ENCODE measurements at regions not wholly inside any gene's neighbourhood (a gene's known extent, or its start where the extent isn't known, plus 50 kb on each side); places are given as distances from the start of the nearest gene placed in this dataset.

DNA sequence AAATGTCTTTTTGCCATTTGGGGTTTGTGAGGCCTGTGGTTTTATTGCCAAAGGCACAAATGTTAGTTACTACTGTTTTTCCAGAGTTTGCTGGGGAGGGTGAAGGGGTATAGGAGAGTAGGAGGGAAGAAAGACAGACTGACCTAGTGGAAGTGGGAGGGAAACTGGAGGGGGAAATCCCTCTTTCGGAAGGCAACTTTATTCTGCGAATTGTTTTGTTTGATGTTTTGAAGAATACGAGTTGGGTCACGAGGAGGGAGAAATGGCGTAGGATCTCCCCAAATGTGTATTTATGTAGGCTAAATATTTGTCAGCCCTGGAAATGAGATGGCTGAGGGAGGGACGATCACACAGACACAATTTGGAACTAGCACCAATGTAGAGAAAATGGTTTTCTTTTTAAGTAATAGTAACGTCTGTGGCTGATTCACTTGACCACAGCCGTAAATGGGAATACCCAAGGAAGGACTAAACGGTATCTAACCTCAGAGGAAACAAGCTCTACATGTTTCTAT, 172.3 kb downstream of the ICOS start:
- no peaks in the 10 kb centered on the region for H3K9me3 ChIP-seq (ENCODE audit: control insufficient read depth, low read depth, low read length)
- H2BK12ac ChIP-seq (ENCODE audit: insufficient read length, low read depth, low read length) = no peak overlapping the region
- no peak overlapping the region; a peak in 1 of 5 replicates for H3K4me3 Mint-ChIP-seq
- peak overlapping the region in 2 of 3 experiments; percentile 75 to 76; a peak in 2 of 7 replicates for H3K27ac Mint-ChIP-seq
- no peak overlapping the region for H4K8ac ChIP-seq (replicated peaks; ENCODE audit: insufficient read length, low read depth, low read length)
- no peak overlapping the region for H4K91ac ChIP-seq (ENCODE audit: insufficient read length, low read depth, low read length)
- H2BK15ac ChIP-seq (ENCODE audit: low read depth, low read length) = no peak overlapping the region
- H3K79me1 ChIP-seq (ENCODE audit: insufficient read depth, low read depth, low read length, poor library complexity, severe bottlenecking) = no peaks in the 10 kb centered on the region
- no CpG with 5 or more reads among the region's 9 CpGs for WGBS (ENCODE audit: extremely low coverage, insufficient read length, low lambda C conversion rate)
- no peak overlapping the region for H3T11ph ChIP-seq (ENCODE audit: low read length)
- H3K4ac ChIP-seq (ENCODE audit: low read depth, low read length) = no peak overlapping the region
- H3K27me3 ChIP-seq (ENCODE audit: insufficient read depth, low read length) = no peaks in the 10 kb centered on the region
- no peak overlapping the region for H2BK5ac ChIP-seq (ENCODE audit: insufficient read length, low read length)
- peaks cover 10 to 16% of the 10 kb centered on the region in 2 experiments for H3K4me1 Mint-ChIP-seq
- no peak overlapping the region for H3K9ac ChIP-seq (ENCODE audit: extremely low read depth, insufficient read length, low read length)
- H3K56ac ChIP-seq (ENCODE audit: insufficient read length, low read depth, low read length) = no peak overlapping the region
- no peak overlapping the region for H2BK120ac ChIP-seq (ENCODE audit: low read depth, low read length, poor library complexity, severe bottlenecking)
- peaks cover 5% of the 10 kb centered on the region; the same call in 1 of the 2 replicates for H3K4me1 ChIP-seq (ENCODE audit: insufficient read depth, low read length)
- H3K4me2 ChIP-seq (ENCODE audit: insufficient read depth, insufficient read length, low read length) = no peak overlapping the region
- H3K79me2 ChIP-seq (ENCODE audit: insufficient read depth, low read length) = no peaks in the 10 kb centered on the region
- H3K9me3 Mint-ChIP-seq = no peaks in the 10 kb centered on the region
- no peak for DNase-seq
- no peak overlapping the region for H3K14ac ChIP-seq (ENCODE audit: insufficient read depth, low read length)
- no peak overlapping the region for H3K23ac ChIP-seq (ENCODE audit: insufficient read length, low read depth, low read length)
- H2AK5ac ChIP-seq (ENCODE audit: insufficient read length, low read length) = no peak overlapping the region
- H3K27me3 Mint-ChIP-seq (ENCODE audit: low read depth) = no peaks in the 10 kb centered on the region
- H3K36me3 Mint-ChIP-seq (ENCODE audit: insufficient read depth in 1 of 3, low read depth in 3 of 3) = no peaks in the 10 kb centered on the region
- no peaks in the 10 kb centered on the region for H3K23me2 ChIP-seq (ENCODE audit: insufficient read length, low read depth, low read length, poor library complexity, severe bottlenecking)
- no peak overlapping the region for H3K18ac ChIP-seq (ENCODE audit: insufficient read length, low read depth, low read length)
- no peaks in the 10 kb centered on the region for H4K20me1 ChIP-seq (ENCODE audit: control insufficient read depth, insufficient read depth, insufficient read length)
- no peak overlapping the region for H4K5ac ChIP-seq (ENCODE audit: insufficient read length, low read depth, low read length)
- no peak overlapping the region for H2BK20ac ChIP-seq (ENCODE audit: low read depth, low read length, poor library complexity, severe bottlenecking)
- H2AFZ ChIP-seq (ENCODE audit: low read length) = peak overlapping the region; percentile 1
- no peak overlapping the region for H3K27ac ChIP-seq (ENCODE audit: insufficient read length, low read depth, low read length)
- TF ChIP-seq, protein P1, sequence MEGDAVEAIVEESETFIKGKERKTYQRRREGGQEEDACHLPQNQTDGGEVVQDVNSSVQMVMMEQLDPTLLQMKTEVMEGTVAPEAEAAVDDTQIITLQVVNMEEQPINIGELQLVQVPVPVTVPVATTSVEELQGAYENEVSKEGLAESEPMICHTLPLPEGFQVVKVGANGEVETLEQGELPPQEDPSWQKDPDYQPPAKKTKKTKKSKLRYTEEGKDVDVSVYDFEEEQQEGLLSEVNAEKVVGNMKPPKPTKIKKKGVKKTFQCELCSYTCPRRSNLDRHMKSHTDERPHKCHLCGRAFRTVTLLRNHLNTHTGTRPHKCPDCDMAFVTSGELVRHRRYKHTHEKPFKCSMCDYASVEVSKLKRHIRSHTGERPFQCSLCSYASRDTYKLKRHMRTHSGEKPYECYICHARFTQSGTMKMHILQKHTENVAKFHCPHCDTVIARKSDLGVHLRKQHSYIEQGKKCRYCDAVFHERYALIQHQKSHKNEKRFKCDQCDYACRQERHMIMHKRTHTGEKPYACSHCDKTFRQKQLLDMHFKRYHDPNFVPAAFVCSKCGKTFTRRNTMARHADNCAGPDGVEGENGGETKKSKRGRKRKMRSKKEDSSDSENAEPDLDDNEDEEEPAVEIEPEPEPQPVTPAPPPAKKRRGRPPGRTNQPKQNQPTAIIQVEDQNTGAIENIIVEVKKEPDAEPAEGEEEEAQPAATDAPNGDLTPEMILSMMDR (conservative IDR thresholded peaks at IDR 0.05) = no peak

All from H9 (cell line).